K562 (cell line): ENCODE measurements at regions not wholly inside any gene's neighbourhood (a gene's known extent, or its start where the extent isn't known, plus 50 kb on each side); places are given as distances from the start of the nearest gene placed in this dataset.

Experiments
- ATAC-seq: fragments of 200-7000 bp; cut with Tn5 transposase; 3 replicates; pipeline ENCODE4 v1.9.1; 2020; ENCODE audit warnings: moderate library complexity
- BruUV-seq: library from RNA; stranded (reverse); fragments of 400-500 nt; replicated peaks from 2 replicates; lab custom pipeline; 2021; lab: Mats Ljungman, UMichigan
- CTCF ChIA-PET: fragments of 300-600 bp; formaldehyde crosslinking; extraction: SDS; loops from one replicate; lab custom pipeline; 2021; ENCODE audit warnings: low intra/inter-chr PET ratio; lab: Yijun Ruan, JAX
- POLR2A ChIA-PET: fragments of 300-600, 350-650 bp; sonication (Branson Sonifier 250); formaldehyde crosslinking; extraction: SDS; loops from one replicate; lab custom pipeline; 2021; ENCODE audit warnings: antibody characterized with exemption, inconsistent platforms; lab: Yijun Ruan, JAX
- DNase-seq, 4 experiments: peaks; one replicate each; pipeline versions ENCODE4 v3.0.0 to v3.0.0-alpha.2; 2011 to 2018; ENCODE audit warnings: low spot score in 3 of 4, mixed read lengths in 3 of 4; ENCODE audit errors: extremely low read depth in 1 of 4
- FAIRE-seq: peaks from 2 replicates; lab custom pipeline; 2011; peaks lifted over from hg19 to GRCh38; lab: Jason Lieb, UNC
- H2AFZ ChIP-seq: 2 replicates; pipeline ENCODE4 v1.6.0; 2011; ENCODE audit warnings: low read depth, low read length, control low read depth, inconsistent platforms
- H3K27ac ChIP-seq: fragments of 200-600 bp; 3 replicates; pipeline ENCODE4 v1.8.0; 2011; ENCODE audit warnings: low read depth, mild to moderate bottlenecking, control low read depth, inconsistent platforms, low read length, moderate library complexity, mixed read lengths; ENCODE audit errors: extremely low read depth
- H3K27me3 ChIP-seq, 2 experiments: fragments of 300-600 bp in 1 of 2; 2 replicates in 1 of 2; 3 replicates in 1 of 2; pipeline versions ENCODE4 v1.6.0 to v1.8.0; 2011; ENCODE audit warnings: inconsistent platforms in 2 of 2, low read length in 2 of 2, mild to moderate bottlenecking in 1 of 2, mixed read lengths in 1 of 2, moderate library complexity in 1 of 2; ENCODE audit not compliant: control insufficient read depth in 2 of 2, insufficient read depth in 2 of 2
- H3K36me3 ChIP-seq: fragments of 300-600 bp; 3 replicates; pipeline ENCODE4 v1.8.0; 2011; ENCODE audit warnings: mild to moderate bottlenecking, low read length, inconsistent platforms; ENCODE audit not compliant: control insufficient read depth, insufficient read depth
- H3K4me1 ChIP-seq, 2 experiments: fragments of 200-600 bp in 1 of 2; replicated peaks in 1 of 2; 2 replicates in 1 of 2; 3 replicates in 1 of 2; pipeline versions ENCODE4 v1.5.1 to v1.8.0; 2011; ENCODE audit warnings: inconsistent platforms in 2 of 2, low read length in 2 of 2, mild to moderate bottlenecking in 1 of 2, mixed read lengths in 1 of 2, moderate library complexity in 1 of 2; ENCODE audit not compliant: control insufficient read depth in 2 of 2, insufficient read depth in 2 of 2
- H3K4me2 ChIP-seq: 2 replicates; pipeline ENCODE4 v1.6.1; 2011; ENCODE audit warnings: low read length, control low read depth, inconsistent platforms, mixed read lengths; ENCODE audit not compliant: insufficient read depth
- H3K4me3 ChIP-seq: fragments of 200-600 bp; sonication (generic), shearing (Covaris generic); 2 replicates; pipeline ENCODE4 v1.5.1; 2016; ENCODE audit warnings: control low read depth, inconsistent platforms
- H3K79me2 ChIP-seq: fragments of 200-600 bp; 3 replicates; pipeline ENCODE4 v1.8.0; 2011; ENCODE audit warnings: low read length, inconsistent platforms; ENCODE audit not compliant: control insufficient read depth, insufficient read depth
- H3K9ac ChIP-seq, 2 experiments: 2 replicates each; pipeline versions ENCODE4 v1.6.0 to v1.6.1; 2011; ENCODE audit warnings: low read depth in 2 of 2, low read length in 2 of 2, control low read depth in 1 of 2, inconsistent platforms in 1 of 2, mild to moderate bottlenecking in 1 of 2, mixed read lengths in 1 of 2; ENCODE audit not compliant: insufficient read depth in 1 of 2
- H3K9me1 ChIP-seq: one replicate; pipeline ENCODE4 v1.6.0; 2011; ENCODE audit warnings: inconsistent platforms, mild to moderate bottlenecking, low read length, moderate library complexity; ENCODE audit not compliant: control insufficient read depth, insufficient read depth
- H3K9me3 ChIP-seq: replicated peaks from 2 replicates; pipeline ENCODE4 v1.5.1; 2011; ENCODE audit warnings: low read depth, low read length, inconsistent platforms; ENCODE audit not compliant: control insufficient read depth, insufficient read depth
- H4K20me1 ChIP-seq: replicated peaks from 2 replicates; pipeline ENCODE4 v1.6.1; 2011; ENCODE audit warnings: low read length, inconsistent platforms, mixed read lengths; ENCODE audit not compliant: control insufficient read depth, insufficient read depth
- ARID4B ChIP-seq: sonication (generic); formaldehyde crosslinking; IDR thresholded peaks from 2 replicates; pipeline ENCODE4 v1.8.0; 2022; ENCODE audit warnings: mild to moderate bottlenecking, missing genetic modification reagents
- JUN ChIP-seq, 2 experiments: sonication (generic) in 1 of 2; formaldehyde crosslinking in 1 of 2; IDR thresholded peaks; 2 replicates each; pipeline versions ENCODE4 v1.6.1 to v1.8.0; 2012 to 2022; ENCODE audit warnings: borderline replicate concordance in 2 of 2, mild to moderate bottlenecking in 2 of 2, improper control_type of control experiment in 1 of 2, low read depth in 1 of 2, low read length in 1 of 2, missing genetic modification reagents in 1 of 2
- MCM5 ChIP-seq: fragments of 450-650 bp; IDR thresholded peaks from 2 replicates; pipeline ENCODE4 v1.6.1; 2016; ENCODE audit warnings: low read depth
- NFRKB ChIP-seq: fragments of 450-650 bp; IDR thresholded peaks from 2 replicates; pipeline ENCODE4 v1.6.1; 2016; ENCODE audit warnings: low read depth
- RNF2 ChIP-seq: sonication (generic); IDR thresholded peaks from 2 replicates; pipeline ENCODE4 v1.6.1; 2016
- TARDBP ChIP-seq: fragments of 450-650 bp; IDR thresholded peaks from 2 replicates; pipeline ENCODE4 v1.6.1; 2016
- THRB ChIP-seq: fragments of 450-650 bp; formaldehyde crosslinking; conservative IDR thresholded peaks from 2 replicates; pipeline ENCODE4 v1.4.0; 2022; ENCODE audit warnings: mild to moderate bottlenecking, missing genetic modification characterization
- ZBTB34 ChIP-seq: fragments of 250-450 bp; sonication (Bioruptor Pico); IDR thresholded peaks from 2 replicates; pipeline ENCODE4 v1.8.0; 2021; ENCODE audit warnings: mild to moderate bottlenecking, moderate library complexity
- WGBS: fragments of 100-300 bp; shearing (Covaris generic); methylation state at CpG from one replicate; pipeline ENCODE4 v1.1.6; 2016; ENCODE audit warnings: low coverage, mixed read lengths; ENCODE audit not compliant: insufficient coverage; ENCODE audit errors: missing lambda C conversion rate; 5-methylcytosine and 5-hydroxymethylcytosine counted together
- in situ Hi-C: fragments of 300-500 bp; cut with MboI; formaldehyde crosslinking; loops from 4 replicates; pipeline ENCODE4 v1.15.0; 2018; ENCODE audit warnings: inconsistent platforms, mixed read lengths
- intact Hi-C: fragments of 100-400 bp; cut with micrococcal nuclease; formaldehyde crosslinking; loops from 2 replicates; pipeline ENCODE4 v1.14.2; 2022

GRCh38 chr5:106691701-106692100, 979.0 kb downstream of the EFNA5 start:
- FAIRE-seq (no peak), DNase-seq (no peak), ATAC-seq (no peak)
- no peaks in the 10 kb centered on the region for H3K9me3 ChIP-seq
- no peaks in the 10 kb centered on the region for H3K27me3 ChIP-seq
- H3K27ac ChIP-seq: no peak overlapping the region
- H3K36me3 ChIP-seq: no peaks in the 10 kb centered on the region
- H3K79me2 ChIP-seq: no peaks in the 10 kb centered on the region
- no peak overlapping the region for H3K9ac ChIP-seq
- intact Hi-C loops (no loop called here), in situ Hi-C loops (no loop called here)
- CTCF ChIA-PET: no interaction called here
- no TSS peak for BruUV-seq
- POLR2A ChIA-PET: no interaction called here
- WGBS: 0% methylated on average over 2 of the region's 2 CpGs
- no peak overlapping the region for H2AFZ ChIP-seq
- no peak overlapping the region for H3K4me2 ChIP-seq
- no peak for TF ChIP-seq ZBTB34 (CRISPR knock-in tag)
- no peak for TF ChIP-seq TARDBP
- TF ChIP-seq, all 486 proteins: peak for 0
- no peaks in the 10 kb centered on the region for H3K4me1 ChIP-seq
- no peaks in the 10 kb centered on the region for H3K9me1 ChIP-seq
- no peaks in the 10 kb centered on the region for H4K20me1 ChIP-seq
- H3K4me3 ChIP-seq: no peak overlapping the region

GRCh38 chr5:106690585-106690984, 980.2 kb downstream of the EFNA5 start:
- DNase-seq: no peak
- no TSS peak for BruUV-seq
- TF ChIP-seq RNF2: no peak
- TF ChIP-seq ARID4B (CRISPR knock-in tag): no peak
- TF ChIP-seq THRB (CRISPR knock-in tag): no peak
- no peak for TF ChIP-seq NFRKB
- no peak for TF ChIP-seq JUN (IDR thresholded peaks at IDR 0.05; ENCODE audit: borderline replicate concordance, low read depth, low read length)
- no peak for TF ChIP-seq JUN (CRISPR knock-in tag; IDR thresholded peaks at IDR 0.05; ENCODE audit: borderline replicate concordance)
- TF ChIP-seq MCM5: no peak

More at GRCh38 chr5:106690585-106690984, 980.2 kb downstream of the EFNA5 start:
- Histone ChIP-seq H3K9me3 (no peaks in the 10 kb centered on the region), H3K4me2 (no peak overlapping the region), H4K20me1 (no peaks in the 10 kb centered on the region), H3K79me2 (no peaks in the 10 kb centered on the region), H3K36me3 (no peaks in the 10 kb centered on the region), H3K27me3 (no peaks in the 10 kb centered on the region), H3K4me3 (no peak overlapping the region), H3K9me1 (no peaks in the 10 kb centered on the region), H3K9ac (no peak overlapping the region), H3K4me1 (no peaks in the 10 kb centered on the region), H3K27ac (no peak overlapping the region), H2AFZ (no peak overlapping the region)
- ATAC-seq: no peak
- intact Hi-C loops: no loop called here
- WGBS: 0% methylated on average over 1 of the region's 1 CpG
- in situ Hi-C loops: no loop called here
- FAIRE-seq: no peak
- CTCF ChIA-PET: no interaction called here
- POLR2A ChIA-PET: no interaction called here
